A549 (cell line): ENCODE measurements at regions not wholly inside any gene's neighbourhood (a gene's known extent, or its start where the extent isn't known, plus 50 kb on each side); places are given as distances from the start of the nearest gene placed in this dataset.
A peak's percentile ranks its signal among the peaks of the same experiment; 100 is the strongest.

Experiments used
- ATAC-seq, 2 experiments: fragments of 200-7000 bp in 1 of 2; fragments of >200 bp in 1 of 2; cut with Nextera tagmentation in 1 of 2; cut with Tn5 transposase in 1 of 2; 3 replicates each; pipeline versions ENCODE4 v1.8.0 to v1.9.1; 2018 to 2020; ENCODE audit warnings: mild to moderate bottlenecking in 1 of 2, moderate library complexity in 1 of 2
- CTCF ChIA-PET: fragments of 300-600 bp; sonication (Branson Sonifier 250); formaldehyde crosslinking; extraction: SDS; loops from one replicate; lab custom pipeline; 2021; ENCODE audit warnings: antibody characterized with exemption, inconsistent platforms; lab: Yijun Ruan, JAX
- POLR2A ChIA-PET: fragments of 350-600 bp; formaldehyde crosslinking; extraction: SDS; loops from one replicate; lab custom pipeline; 2021; ENCODE audit warnings: antibody characterized with exemption, inconsistent platforms; lab: Yijun Ruan, JAX
- DNase-seq, 2 experiments: peaks; one replicate each; pipeline versions ENCODE4 v3.0.0 to v3.0.0-alpha.2; 2011 to 2016; ENCODE audit warnings: low read depth in 1 of 2, low spot score in 1 of 2
- FAIRE-seq: peaks from 2 replicates; lab custom pipeline; 2011; peaks lifted over from hg19 to GRCh38; lab: Jason Lieb, UNC
- H3K27ac ChIP-seq, 2 experiments: fragments of >200 bp; sonication (Bioruptor Twin); formaldehyde crosslinking; 3 replicates each; pipeline ENCODE4 v1.5.1; 2016 to 2017
- H3K4me1 ChIP-seq: fragments of >200 bp; sonication (Bioruptor Twin); formaldehyde crosslinking; 3 replicates; pipeline ENCODE4 v1.6.1; 2016
- H3K4me2 ChIP-seq: fragments of >200 bp; sonication (Bioruptor Twin); formaldehyde crosslinking; 3 replicates; pipeline ENCODE4 v1.6.1; 2016
- H3K4me3 ChIP-seq: fragments of >200 bp; sonication (Bioruptor Twin); formaldehyde crosslinking; 3 replicates; pipeline ENCODE4 v1.5.1; 2016
- H3K9me3 ChIP-seq: fragments of >200 bp; sonication (Bioruptor Twin); formaldehyde crosslinking; 3 replicates; pipeline ENCODE4 v1.6.1; 2016
- ATOH8 ChIP-seq: fragments of 250-450 bp; sonication (Bioruptor Pico); IDR thresholded peaks from 2 replicates; pipeline ENCODE4 v1.5.0; 2020; ENCODE audit warnings: low read depth, mild to moderate bottlenecking, moderate library complexity
- CHD2 ChIP-seq: fragments of 150-350 bp; IDR thresholded peaks from 2 replicates; pipeline ENCODE4 v1.6.1; 2014; ENCODE audit warnings: low read length; ENCODE audit not compliant: partially characterized antibody
- CTCF ChIP-seq: fragments of >200 bp; sonication (Bioruptor Twin); formaldehyde crosslinking; IDR thresholded peaks from 3 replicates; pipeline ENCODE4 v1.5.1; 2016
- FOSB ChIP-seq: fragments of 250-450 bp; sonication (Bioruptor Pico); IDR thresholded peaks from 2 replicates; pipeline ENCODE4 v1.5.0; 2020; ENCODE audit warnings: mild to moderate bottlenecking, moderate library complexity
- FOXS1 ChIP-seq: fragments of 250-450 bp; sonication (Bioruptor Pico); IDR thresholded peaks from 2 replicates; pipeline ENCODE4 v1.5.0; 2020; ENCODE audit warnings: mild to moderate bottlenecking, moderate library complexity
- GATA3 ChIP-seq: IDR thresholded peaks from 2 replicates; pipeline ENCODE4 v1.6.1; 2012; ENCODE audit warnings: borderline replicate concordance
- HMGXB4 ChIP-seq: fragments of 250-450 bp; sonication (Bioruptor Pico); IDR thresholded peaks from 2 replicates; pipeline ENCODE4 v1.5.0; 2021; ENCODE audit warnings: mild to moderate bottlenecking, moderate library complexity, borderline replicate concordance
- KDM5A ChIP-seq: fragments of 200-600 bp; sonication (generic); IDR thresholded peaks from 2 replicates; pipeline ENCODE4 v1.6.1; 2016; ENCODE audit warnings: antibody characterized with exemption, mild to moderate bottlenecking
- MAFK ChIP-seq: fragments of 450-650 bp; IDR thresholded peaks from 2 replicates; pipeline ENCODE4 v1.6.1; 2014; ENCODE audit not compliant: partially characterized antibody
- NPAS2 ChIP-seq: fragments of 250-450 bp; sonication (Bioruptor Pico); IDR thresholded peaks from 2 replicates; pipeline ENCODE4 v1.8.0; 2022; ENCODE audit warnings: mild to moderate bottlenecking, moderate library complexity, borderline replicate concordance
- POLR2A ChIP-seq: IDR thresholded peaks from 2 replicates; pipeline ENCODE4 v1.6.1; 2012; ENCODE audit warnings: mild to moderate bottlenecking, low read length
- RCOR1 ChIP-seq: fragments of 150-350 bp; IDR thresholded peaks from 2 replicates; pipeline ENCODE4 v1.6.1; 2014; ENCODE audit warnings: antibody characterized with exemption, low read length, low read depth
- RFX5 ChIP-seq: fragments of 450-650 bp; IDR thresholded peaks from 2 replicates; pipeline ENCODE4 v1.7.1; 2014; ENCODE audit warnings: antibody characterized with exemption, mild to moderate bottlenecking, moderate library complexity
- SREBF2 ChIP-seq: fragments of 450-650 bp; IDR thresholded peaks from 2 replicates; pipeline ENCODE4 v1.6.1; 2014; ENCODE audit warnings: mild to moderate bottlenecking, moderate library complexity
- USF2 ChIP-seq: fragments of 450-650 bp; IDR thresholded peaks from 2 replicates; pipeline ENCODE4 v1.6.1; 2014; ENCODE audit warnings: antibody characterized with exemption
- ZC3H11A ChIP-seq: fragments of 450-650 bp; IDR thresholded peaks from 2 replicates; pipeline ENCODE4 v1.6.1; 2014; ENCODE audit warnings: antibody characterized with exemption, mild to moderate bottlenecking
- WGBS: methylation state at CpG from one replicate; pipeline ENCODE4 v1.1.6; 2017; ENCODE audit errors: missing lambda C conversion rate; 5-methylcytosine and 5-hydroxymethylcytosine counted together

- no peak for DNase-seq
- no peak for ATAC-seq
- FAIRE-seq: no peak
- 80% methylated on average over 12 of the region's 14 CpGs for WGBS
- H3K27ac ChIP-seq: no peak overlapping the region
- CTCF ChIA-PET: interaction anchor here (1.4 to 1.5 kb wide), 2 partner anchors 10 to 17 kb away, joined by 4 read pairs; no protein-coding TSS in a partner anchor
- H3K4me2 ChIP-seq: no peak overlapping the region
- no peak overlapping the region for H3K4me3 ChIP-seq
- TF ChIP-seq RFX5 (no peak), FOSB (CRISPR knock-in tag) (no peak), ZC3H11A (no peak), POLR2A (no peak), ATOH8 (CRISPR knock-in tag) (no peak)
- TF ChIP-seq, all 56 proteins: peak for 0
- Histone ChIP-seq H3K4me1 (peaks cover 13% of the 10 kb centered on the region; the same call in 2 of the 3 replicates), H3K9me3 (no peaks in the 10 kb centered on the region)
- POLR2A ChIA-PET: no interaction called here
Measured at GRCh38 chr22:26806445-26807175, 149.2 kb downstream of the MIAT start.

GRCh38 chr22:26811647-26811992, 154.2 kb downstream of the MIAT start:
- Histone ChIP-seq H3K4me3 (no peak overlapping the region), H3K4me2 (no peak overlapping the region), H3K27ac (no peak overlapping the region), H3K9me3 (no peaks in the 10 kb centered on the region), H3K4me1 (peaks cover 9% of the 10 kb centered on the region; the same call in 2 of the 3 replicates)
- POLR2A ChIA-PET: no interaction called here
- DNase-seq (no peak), ATAC-seq (no peak), FAIRE-seq (no peak)
- CTCF ChIA-PET: no interaction called here
- WGBS: 89% methylated on average over 4 of the region's 4 CpGs
- no peak for TF ChIP-seq CTCF
- no peak for TF ChIP-seq GATA3
- peak; percentile 42 for TF ChIP-seq MAFK
- no peak for TF ChIP-seq RCOR1
- TF ChIP-seq FOXS1: no peak
- TF ChIP-seq SREBF2: no peak
- TF ChIP-seq KDM5A: no peak
- TF ChIP-seq NPAS2 (CRISPR knock-in tag): no peak
- TF ChIP-seq HMGXB4 (CRISPR knock-in tag): no peak

GRCh38 chr22:26812731-26813130, 155.3 kb downstream of the MIAT start:
- ChIA-PET CTCF (no interaction called here), POLR2A (no interaction called here)
- FAIRE-seq (no peak), DNase-seq (no peak), ATAC-seq (no peak)
- TF ChIP-seq RFX5 (no peak), USF2 (no peak), CHD2 (no peak)
- H3K27ac ChIP-seq: no peak overlapping the region
- no peak overlapping the region for H3K4me3 ChIP-seq
- peaks cover 9% of the 10 kb centered on the region; the same call in 2 of the 3 replicates for H3K4me1 ChIP-seq
- H3K4me2 ChIP-seq: no peak overlapping the region
- 0 out of 3 replicates have a peak, but pooled peaks cover 2% of the 10 kb centered on the region for H3K9me3 ChIP-seq
